NCI-H1092 (cell line): ENCODE measurements at regions not wholly inside any gene's neighbourhood (a gene's known extent, or its start where the extent isn't known, plus 50 kb on each side); places are given as distances from the start of the nearest gene placed in this dataset.

Experiments used
- DNase-seq: peaks from one replicate; lab custom pipeline; 2025; lab: John Stamatoyannopoulos, UW

DNA sequence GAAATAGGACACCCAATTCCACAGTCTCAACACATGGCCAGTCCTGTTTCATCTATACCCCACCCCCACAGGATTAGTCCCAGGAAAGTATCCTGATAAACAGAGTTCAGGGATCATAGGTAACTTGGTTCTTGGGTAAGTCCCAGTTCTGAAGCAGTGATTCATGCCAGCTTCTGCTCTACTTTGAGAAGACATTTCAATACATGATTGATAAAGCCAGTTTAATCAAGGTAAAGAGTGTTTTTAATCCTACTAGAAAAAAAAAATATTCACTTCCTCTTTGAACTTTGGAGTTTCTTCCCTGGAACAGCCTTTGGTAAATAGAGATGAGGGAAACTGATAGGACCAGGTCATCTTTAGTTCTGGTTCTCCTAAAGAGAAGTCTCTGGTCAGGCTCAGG is 142.4 kb downstream of the TLR5 start:
- DNase-seq, result no peak

DNA sequence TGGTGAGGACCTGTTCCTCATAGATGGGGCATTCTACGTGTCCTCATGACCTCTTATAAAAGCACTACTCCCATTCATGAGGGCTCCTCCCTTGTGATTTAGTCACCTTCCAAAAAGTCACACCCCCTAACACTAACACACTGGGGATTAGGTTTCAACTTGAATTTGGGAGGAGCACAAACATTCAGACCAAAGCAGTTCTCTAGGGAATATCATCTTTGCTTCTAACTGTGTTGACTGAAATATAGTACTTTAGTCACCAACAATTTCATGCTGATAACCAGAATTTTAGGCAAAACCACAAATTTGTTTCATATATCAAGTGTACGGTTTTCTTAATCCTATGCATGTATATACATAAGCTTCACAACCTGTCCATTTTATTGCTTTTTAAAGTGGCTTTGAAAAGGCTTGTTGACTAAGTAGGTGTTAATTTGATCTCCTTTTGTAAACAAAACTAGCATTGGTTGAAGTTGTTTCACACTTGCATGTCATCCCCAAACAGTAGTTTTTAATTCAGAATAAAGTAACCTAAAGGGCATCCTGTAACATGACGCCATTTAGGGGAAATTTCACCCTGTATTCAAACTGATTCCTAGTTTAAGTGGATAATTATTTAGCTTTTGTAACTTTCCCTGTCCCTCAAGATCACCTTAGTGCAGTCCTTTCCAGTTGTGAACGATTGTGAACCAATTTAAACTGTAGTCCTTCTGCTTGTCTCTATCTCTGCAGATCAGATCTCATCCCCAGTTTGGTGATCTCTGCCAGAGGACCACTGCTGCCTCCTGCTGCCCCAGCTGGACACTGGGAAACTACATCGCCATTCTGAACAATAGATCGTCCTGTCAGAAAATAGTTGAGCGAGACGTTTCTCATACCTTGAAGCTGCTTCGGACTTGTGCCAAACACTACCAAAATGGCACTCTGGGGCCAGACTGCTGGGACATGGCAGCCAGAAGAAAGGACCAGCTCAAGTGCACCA is 141.1 kb downstream of the TLR5 start:
- no peak for DNase-seq

DNA sequence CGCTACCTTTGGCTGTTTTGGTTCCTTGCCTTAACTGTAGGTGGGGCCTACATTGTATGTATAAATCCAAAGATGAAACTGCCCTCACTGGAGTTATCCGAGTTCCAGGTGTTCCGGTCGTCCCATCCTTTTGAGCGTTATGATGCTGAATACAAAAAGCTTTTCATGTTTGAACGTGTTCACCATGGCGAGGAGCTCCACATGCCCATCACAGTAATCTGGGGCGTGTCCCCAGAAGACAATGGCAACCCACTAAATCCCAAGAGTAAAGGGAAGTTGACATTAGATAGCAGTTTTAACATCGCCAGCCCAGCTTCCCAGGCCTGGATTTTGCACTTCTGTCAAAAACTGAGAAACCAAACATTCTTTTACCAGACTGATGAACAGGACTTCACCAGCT is 139.5 kb downstream of the TLR5 start:
- DNase-seq, result no peak

DNA sequence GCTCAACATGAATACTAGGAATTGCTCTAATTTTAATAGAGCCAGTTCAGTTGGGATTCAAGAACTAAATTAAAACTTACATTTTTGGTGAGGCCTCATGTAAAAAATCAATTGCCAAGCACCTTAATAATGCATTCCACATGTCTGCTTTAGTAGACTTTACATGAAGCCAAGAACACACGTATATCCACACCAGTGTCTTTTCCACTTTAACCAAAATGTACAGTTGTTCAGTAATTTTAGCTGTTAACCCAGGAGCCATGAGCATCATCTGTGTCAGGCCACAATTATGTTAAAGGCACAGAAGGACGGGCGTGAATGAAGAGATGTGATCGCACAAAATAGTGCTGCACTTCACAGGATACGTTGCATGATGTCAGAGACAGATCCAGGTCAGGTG is 136.7 kb downstream of the TLR5 start:
- DNase-seq, result no peak

DNA sequence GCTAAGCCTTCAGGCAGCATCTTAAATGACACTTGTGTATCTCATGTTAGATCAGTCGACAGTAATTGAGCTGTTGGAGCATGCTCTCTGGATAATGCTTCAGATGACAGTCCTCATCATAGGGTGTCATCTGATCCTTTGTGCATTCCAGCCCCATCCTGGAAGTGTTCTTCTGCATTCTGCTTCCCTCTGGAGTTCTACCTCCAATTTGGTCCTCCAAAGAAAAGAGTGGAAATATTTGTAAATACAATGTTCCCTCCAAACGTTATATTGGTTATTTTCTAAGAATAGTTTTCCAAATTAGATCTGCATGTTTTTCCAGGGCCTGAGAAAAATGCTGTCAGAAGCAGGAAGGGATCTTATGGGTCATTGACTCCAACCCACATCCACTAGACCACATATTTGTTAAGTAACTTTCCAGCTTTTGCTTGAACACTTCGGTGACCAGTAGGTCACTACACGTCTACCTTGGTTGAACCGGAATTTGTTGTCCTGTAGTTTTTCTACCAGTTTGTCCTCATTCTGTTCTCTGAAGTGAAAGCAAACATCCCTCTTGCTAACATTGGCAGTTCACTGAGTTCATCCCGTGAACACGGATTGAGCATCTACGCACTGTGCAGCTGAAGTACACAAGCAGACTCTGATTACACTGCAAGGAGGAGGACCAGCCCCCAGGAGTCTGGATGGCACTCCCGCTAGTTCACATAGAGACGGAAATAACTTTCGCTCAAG is 136.0 kb downstream of the TLR5 start:
- DNase-seq, result no peak

DNA sequence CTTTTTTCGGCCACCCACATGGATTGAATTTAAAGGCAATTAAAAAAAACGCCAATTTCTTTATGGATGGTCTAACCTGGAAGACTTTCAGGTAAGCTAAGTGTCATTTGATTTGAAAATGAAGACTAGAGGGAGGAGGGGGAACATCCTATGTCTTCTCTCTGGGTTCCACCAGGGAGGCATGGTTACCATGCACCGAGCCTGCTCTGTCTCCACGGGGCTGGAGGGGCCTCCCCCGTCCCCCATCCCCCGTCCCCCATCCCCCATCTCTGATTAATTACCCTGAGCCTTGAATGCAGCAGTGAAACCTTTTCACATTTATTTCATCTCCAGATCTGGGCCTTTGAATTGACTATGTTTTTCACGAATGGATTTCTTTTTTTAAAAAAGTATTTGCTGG is 135.1 kb downstream of the TLR5 start:
- no peak for DNase-seq

DNA sequence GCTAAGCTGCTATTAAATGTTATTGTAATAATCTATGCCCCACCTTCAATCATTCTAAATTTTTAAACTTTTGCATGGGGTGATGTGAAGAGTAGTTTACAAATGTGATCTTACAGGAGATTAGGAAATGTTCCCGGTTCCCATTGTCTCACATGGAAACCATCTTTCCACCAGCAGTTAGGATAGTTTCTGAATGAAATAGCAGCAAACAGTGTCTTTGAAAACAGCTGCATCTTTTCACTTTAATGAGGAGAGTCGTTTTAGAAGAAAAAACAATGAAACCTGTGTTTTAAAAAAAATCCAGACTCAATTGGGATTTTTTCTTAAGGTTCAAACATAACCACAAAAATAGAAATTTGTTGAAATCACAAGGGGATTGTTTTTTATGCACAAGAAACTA is 134.2 kb downstream of the TLR5 start:
- no peak for DNase-seq

DNA sequence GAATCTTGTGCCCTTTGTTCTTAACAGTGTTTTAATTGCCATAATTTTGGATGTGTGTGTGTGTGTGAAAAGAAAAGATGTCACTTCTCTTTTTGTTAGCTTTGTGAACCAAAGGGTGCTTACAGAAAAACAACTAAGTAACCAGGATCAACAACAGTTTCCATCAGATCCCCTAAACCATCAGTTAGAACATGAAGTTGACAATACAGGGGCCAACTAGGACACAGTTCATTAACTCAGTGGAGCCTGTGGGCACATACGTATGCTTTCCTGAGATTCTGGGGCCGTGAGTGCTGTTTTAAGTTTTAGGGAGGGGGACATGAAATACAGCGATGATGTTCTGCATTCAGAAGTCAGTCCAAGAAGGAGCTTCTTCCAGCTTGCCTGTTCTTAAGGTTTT is 133.6 kb downstream of the TLR5 start:
- no peak for DNase-seq

DNA sequence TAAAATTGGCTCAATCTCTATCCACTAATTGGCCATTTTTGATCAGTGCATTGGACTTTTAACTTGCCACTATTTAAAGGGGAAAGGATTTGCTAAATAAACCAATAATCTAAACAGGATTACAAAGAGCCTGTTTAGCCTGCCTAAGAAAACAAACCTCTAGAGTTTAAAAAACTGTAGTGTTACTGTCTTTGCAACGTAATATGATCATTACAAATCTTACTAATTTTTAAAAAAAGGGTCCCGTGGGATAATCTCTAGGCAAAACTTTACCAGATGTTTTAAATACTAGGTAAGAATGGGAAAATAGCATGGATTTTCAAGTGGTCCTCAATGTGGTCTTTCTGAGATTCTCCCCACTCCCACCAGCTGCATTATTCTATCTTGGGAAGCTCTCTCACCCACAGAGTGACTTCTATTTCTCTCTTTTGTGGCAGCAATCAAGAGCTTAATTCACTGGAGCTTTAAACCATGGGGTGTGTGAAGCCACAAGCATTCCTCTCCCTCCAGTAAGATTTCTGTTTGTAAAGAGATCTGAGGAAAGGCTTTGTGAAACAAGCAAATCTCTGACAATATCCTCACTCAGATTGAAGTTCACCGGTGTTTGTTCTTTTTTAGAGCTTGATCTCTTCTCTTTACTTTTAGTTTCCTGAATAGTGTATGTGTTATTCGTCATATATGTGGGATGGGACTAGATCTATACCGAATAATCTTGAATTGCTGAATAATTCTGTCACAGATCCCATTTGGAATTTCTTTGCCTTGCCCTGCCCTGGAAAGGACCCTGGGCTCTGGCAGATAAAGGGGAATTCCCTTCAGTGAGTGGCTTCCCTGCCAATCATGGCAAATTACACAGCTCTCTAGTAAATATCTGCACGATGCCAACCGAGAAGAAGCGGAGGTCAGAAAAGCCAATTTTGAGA is 132.2 kb downstream of the TLR5 start:
- DNase-seq, result no peak

DNA sequence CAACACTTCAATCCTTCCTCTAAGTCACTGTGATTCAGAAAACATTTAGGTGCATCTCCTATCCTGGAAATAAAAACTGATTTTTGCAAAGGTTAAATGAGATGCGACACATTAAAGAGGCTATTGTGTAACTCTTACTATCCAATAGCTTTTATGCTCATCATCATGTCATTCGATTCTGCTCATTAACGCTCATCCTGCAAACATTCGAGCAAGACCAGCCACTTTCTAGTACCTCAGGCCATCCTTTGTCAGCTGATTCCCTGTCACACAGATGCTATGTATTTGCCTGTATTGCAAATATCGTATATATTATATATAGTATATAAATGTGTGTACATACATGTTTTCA is 131.6 kb downstream of the TLR5 start:
- DNase-seq, result no peak

DNA sequence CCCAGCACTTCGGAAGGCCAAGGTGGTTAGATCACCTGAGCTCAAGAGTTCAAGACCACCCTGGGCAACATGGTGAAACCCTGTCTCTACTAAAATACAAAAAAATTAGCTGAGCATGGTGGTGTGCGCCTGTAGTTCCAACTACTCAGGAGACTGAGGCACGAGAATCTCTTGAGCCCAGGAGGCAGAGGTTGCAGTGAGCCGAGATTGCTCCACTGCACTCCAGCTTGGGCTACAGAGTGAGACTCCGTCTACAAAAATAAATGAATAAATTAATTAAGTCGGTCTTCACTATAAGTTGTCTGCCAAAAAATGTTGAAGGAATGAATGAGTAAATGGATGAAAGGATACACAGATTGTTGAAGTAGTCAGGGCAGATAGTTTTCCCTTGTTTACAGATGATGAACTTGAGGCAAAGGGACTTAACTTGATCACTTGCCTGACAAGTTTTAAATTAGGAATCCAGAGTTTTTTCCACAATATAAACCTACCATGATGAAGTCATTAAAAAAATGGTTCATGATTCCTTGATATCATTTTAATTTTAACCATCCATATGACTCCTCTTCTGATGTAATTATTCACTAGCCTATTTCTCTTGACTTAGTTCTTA is 130.8 kb downstream of the TLR5 start:
- DNase-seq, result no peak

DNA sequence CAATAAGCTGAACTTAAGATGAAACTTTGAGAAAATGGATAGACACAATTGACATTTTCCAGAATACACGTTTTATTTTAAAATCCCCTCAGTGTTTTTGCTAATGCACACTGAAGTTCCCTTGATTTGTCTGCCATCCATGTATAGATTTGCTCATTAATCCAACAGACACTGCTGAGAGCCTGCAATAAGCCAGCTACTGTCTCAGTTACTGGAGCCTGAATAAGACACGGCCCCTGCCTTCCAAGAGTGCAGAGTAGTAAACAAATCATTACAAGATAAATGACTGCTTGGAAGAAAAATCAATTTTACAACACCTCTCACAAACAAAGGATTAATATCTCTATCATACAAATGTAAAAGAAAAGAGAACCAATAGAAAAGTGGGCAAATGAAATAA is 130.1 kb downstream of the TLR5 start:
- DNase-seq, result no peak

DNA sequence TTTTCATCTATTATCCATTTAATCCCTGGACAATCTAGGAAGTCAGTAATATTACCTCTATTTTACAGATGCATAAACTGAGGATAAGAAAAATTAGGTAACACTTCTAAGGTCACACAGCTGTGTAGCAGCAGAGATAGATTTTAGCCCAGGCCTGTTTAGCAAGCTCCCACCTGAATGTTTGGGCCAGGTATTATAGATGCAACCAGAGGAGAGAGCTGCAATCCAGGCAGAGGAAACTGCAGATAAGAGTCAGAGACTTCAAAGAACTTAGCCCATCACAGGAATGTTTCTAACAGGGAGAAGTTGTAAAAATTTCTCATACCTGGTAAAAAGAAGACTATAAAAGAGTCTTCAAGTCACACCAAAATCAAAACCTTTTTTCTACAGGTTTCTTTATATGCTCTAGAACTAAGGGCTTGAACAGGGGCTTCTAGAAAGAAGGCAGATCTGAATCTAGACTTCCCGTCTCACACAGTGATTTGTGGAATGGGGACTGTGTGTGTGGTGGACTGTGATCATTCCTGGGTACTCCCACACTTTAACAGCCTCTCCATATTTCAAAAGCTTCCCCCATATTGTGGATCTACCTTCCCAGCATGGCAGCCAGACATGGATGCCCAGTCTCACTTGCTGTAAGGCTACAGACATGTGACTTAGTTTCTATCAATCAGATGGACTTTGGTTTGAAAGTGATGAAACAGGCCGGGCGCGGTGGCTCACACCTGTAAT is 128.7 kb downstream of the TLR5 start:
- no peak for DNase-seq

DNA sequence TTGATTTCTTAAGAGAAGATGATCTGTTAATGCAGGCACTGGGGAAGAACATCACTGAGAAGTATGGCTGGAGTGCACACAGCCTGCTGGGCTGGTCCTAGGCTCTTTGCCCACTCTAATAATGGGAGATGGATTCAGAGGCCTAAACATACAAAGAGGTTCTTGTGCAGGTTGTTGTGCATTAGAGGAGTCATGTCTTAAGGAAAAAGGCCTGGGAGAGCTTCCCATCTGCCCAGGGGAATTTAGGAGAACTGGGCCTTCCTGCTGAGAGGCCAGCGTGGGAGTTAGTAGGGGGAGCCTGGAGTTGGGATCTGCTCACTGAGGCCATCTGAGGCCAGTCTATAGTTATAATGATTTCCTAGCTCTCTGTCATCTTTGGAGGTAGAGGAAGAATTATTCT is 126.7 kb downstream of the TLR5 start:
- DNase-seq, result no peak

DNA sequence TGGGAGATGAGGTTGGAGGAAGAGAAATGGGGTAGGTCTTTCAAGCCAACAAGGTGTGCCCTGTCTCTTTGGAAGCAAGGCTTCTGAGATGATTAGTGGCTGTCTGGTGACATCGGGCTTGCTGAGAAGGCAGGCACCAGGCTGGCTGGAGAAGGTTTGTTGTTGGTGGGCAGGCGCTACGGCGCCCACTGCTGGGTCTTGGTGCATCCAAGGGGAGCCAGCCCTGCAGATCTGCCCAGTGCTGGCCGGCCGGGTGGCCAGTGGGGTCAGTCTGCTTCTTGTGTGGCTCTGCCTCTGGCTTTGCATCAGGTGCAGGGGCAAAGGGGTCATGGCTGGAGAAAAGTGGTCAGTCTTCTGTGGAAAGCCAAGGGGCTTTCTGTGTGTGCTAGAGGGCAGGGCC is 126.2 kb downstream of the TLR5 start:
- no peak for DNase-seq

DNA sequence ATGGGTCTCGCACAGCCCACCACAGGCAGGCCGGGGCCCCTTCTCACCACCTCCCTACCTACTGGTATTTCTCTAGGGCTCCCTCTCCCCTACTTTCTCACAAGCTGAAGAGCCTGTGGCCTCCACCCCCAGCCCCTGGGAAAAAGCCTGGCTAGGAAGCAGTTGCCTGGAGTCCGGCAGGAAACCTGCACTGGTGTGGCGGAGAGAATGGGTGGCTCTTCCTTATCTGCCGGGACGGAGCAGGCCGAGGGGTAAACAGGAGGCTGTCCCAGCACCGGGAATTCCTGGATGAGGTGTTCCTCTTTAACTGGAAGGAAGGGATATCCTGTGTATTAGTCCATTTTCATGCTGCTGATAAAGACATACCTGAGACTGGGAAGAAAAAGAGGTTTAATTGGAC is 125.8 kb downstream of the TLR5 start:
- no peak for DNase-seq

DNA sequence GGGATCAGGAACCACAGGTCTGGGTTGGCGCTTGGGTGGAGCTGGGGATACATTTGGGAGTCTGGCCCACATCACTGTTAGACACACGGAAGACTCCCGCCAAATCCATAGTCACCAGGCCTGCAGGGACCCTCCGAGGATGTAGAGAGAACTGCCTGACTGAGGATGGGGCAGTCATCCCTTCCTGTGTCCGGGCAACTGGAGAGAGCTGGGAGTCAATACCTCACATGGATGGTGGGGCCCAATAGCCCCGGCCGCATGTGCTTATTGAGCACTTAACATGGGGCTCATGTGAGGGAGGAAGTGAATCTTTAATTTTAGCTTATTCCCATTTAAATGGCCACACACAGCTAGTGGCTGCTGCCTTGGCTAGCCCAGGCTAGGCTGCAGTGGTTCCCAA is 124.5 kb downstream of the TLR5 start:
- DNase-seq, result no peak

DNA sequence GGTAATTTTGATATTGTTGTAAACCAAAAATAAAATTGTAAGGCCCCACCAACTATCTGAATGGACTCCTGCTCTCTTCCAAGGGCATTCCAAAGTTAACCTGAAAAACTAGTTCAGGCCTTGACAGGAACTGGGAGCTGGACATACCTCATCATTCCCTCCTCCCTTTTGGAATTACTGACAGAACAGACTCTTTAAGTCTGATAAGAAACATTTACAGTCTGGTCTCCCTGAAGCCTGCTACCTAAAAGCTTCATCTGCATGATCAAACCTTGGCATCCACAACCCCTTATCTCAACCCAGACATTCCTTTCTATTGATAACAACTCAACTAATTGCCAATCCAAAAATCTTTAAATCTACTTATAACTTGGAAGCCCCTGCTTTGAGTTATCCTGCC is 123.8 kb downstream of the TLR5 start:
- no peak for DNase-seq

DNA sequence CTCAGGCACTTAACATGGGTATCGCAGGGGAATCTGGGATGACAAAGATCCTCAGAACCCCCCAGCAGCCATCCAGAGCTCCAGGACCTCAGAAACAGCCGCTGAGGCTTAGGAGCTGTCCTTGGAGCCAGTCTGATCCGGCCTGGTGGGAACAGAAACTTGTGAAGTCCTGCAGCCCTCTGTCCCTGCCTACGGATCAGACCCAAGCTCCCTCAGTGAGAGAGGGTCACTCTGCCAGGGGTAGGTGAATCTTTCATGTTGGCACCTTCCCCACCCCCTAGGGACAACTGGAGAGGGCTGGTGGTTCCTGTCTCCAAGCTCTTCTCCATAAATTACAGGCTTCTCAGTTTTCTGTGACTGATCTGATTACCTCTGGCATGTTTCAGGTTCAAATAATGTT is 122.3 kb downstream of the TLR5 start:
- no peak for DNase-seq

DNA sequence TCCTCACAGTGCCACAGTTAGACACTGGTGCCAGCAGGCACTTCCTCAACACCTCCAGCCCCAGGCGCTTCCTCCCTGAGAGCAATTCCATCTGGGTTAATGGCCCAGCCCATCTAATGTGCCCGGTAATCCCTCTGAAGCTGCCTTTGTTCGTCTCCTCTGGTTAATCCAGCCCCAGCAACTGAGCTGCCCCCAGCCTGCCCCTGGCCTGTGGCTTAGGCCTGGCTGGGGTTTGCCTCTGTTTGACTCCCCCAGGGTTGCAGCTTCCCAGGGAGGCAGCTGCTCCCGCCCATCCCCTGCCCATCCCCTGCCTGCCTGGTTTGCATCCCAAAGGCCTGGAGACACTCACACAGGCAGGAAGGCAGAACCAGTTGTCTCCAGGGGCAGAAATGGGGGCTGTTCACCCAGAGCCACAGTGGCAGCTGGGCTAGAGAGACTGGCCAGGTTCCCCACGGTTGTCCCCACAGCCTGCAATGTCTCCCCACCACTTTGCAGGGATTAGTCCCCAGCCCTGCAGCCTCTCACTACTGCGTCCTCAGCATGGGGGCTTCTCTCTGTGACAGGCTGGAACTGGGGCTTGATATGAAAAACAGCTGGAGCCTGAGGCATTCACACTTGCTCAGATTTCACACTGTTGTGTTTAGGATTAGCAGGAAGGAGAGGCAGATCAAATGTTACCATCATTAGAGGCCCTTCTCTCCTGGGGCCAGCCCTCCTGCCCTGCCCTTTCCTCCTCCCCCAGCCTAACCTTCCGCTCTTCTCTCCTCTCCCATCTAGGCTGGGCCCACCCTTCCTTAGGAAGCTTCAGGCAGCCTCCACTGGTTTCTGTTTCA is 120.2 kb downstream of the TLR5 start:
- no peak for DNase-seq
